Prostate gland (tissue), 2 donors: ENCODE measurements at regions not wholly inside any gene's neighbourhood (a gene's known extent, or its start where the extent isn't known, plus 50 kb on each side); places are given as distances from the start of the nearest gene placed in this dataset.

Experiments used
- CTCF ChIP-seq, 4 experiments: fragments of 200-600 bp in 2 of 4; fragments of 450-650 bp in 2 of 4; sonication (generic) in 2 of 4; IDR thresholded peaks; 1 replicate in 3 of 4; 2 replicates in 1 of 4; pipeline ENCODE4 v1.5.1; 2016 to 2019; ENCODE audit warnings: antibody characterized with exemption in 4 of 4, mild to moderate bottlenecking in 2 of 4, moderate library complexity in 2 of 4
- POLR2A ChIP-seq: fragments of 450-650 bp; IDR thresholded peaks from one replicate; pipeline ENCODE4 v1.6.1; 2016; ENCODE audit warnings: antibody characterized with exemption, mild to moderate bottlenecking

GRCh38 chr1:29633771-29634170, 397.4 kb downstream of the PTPRU start:
- no peak for TF ChIP-seq CTCF (IDR thresholded peaks at IDR 0.05)
- TF ChIP-seq POLR2A = no peak
